Body of pancreas (tissue), 4 donors: ENCODE measurements at regions not wholly inside any gene's neighbourhood (a gene's known extent, or its start where the extent isn't known, plus 50 kb on each side); places are given as distances from the start of the nearest gene placed in this dataset.

ENCODE experiments used
- POLR2A ChIP-seq, 3 donors: fragments of 450-650 bp; IDR thresholded peaks; one replicate each; pipeline ENCODE4 v1.6.1; 2016; ENCODE audit warnings: antibody characterized with exemption in 3 of 3, mild to moderate bottlenecking in 2 of 3
- TF ChIP-seq, protein P1 (sequence below), 7 experiments: fragments of 450-650 bp in 4 of 7; fragments of 200-600 bp in 3 of 7; sonication (generic) in 3 of 7; IDR thresholded peaks; one replicate each; pipeline ENCODE4 v1.5.1; 2016 to 2019; ENCODE audit warnings: antibody characterized with exemption in 7 of 7

DNA sequence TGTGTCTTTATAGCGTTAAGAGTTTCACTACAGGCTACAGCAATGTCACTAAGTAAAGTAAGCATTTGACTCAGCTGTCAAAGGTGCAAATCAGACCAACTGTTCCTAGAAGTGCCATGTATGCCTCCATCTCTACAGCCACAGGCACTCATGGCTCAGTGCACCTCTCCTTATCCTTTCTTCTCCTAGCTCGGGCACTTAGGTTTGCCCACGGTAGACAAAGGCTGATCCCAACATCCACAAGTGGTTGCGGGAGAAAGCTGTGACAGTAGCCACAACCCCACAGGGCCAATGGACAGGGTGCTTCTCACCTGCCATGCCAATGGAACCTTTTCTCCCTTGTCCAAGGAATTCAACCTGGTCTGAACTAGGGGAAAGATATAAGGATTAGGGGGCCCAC, 228.5 kb upstream of the EXOC2 start:
- TF ChIP-seq, protein P1, sequence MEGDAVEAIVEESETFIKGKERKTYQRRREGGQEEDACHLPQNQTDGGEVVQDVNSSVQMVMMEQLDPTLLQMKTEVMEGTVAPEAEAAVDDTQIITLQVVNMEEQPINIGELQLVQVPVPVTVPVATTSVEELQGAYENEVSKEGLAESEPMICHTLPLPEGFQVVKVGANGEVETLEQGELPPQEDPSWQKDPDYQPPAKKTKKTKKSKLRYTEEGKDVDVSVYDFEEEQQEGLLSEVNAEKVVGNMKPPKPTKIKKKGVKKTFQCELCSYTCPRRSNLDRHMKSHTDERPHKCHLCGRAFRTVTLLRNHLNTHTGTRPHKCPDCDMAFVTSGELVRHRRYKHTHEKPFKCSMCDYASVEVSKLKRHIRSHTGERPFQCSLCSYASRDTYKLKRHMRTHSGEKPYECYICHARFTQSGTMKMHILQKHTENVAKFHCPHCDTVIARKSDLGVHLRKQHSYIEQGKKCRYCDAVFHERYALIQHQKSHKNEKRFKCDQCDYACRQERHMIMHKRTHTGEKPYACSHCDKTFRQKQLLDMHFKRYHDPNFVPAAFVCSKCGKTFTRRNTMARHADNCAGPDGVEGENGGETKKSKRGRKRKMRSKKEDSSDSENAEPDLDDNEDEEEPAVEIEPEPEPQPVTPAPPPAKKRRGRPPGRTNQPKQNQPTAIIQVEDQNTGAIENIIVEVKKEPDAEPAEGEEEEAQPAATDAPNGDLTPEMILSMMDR (IDR thresholded peaks at IDR 0.05), result no peak
- TF ChIP-seq POLR2A (IDR thresholded peaks at IDR 0.05), result no peak
